ENCODE measurements at regions not wholly inside any gene's neighbourhood (a gene's known extent, or its start where the extent isn't known, plus 50 kb on each side); places are given as distances from the start of the nearest gene placed in this dataset.
"Not testable (repeated sequence)": the region's sequence is repeated elsewhere in the genome, so short reads cannot be mapped to it uniquely, and the experiment has no call there.

- FAIRE-seq; DNase-seq (ENCODE audit: insufficient read length, low spot score): not testable (repeated sequence)
Measured at GRCh38 chrX:124181515-124181914, 150.9 kb upstream of the TEX13D start.

GRCh38 chrX:124190440-124190839, 142.0 kb upstream of the TEX13D start:
- no peak for DNase-seq (ENCODE audit: insufficient read length, low spot score)
- FAIRE-seq = no peak

DNA sequence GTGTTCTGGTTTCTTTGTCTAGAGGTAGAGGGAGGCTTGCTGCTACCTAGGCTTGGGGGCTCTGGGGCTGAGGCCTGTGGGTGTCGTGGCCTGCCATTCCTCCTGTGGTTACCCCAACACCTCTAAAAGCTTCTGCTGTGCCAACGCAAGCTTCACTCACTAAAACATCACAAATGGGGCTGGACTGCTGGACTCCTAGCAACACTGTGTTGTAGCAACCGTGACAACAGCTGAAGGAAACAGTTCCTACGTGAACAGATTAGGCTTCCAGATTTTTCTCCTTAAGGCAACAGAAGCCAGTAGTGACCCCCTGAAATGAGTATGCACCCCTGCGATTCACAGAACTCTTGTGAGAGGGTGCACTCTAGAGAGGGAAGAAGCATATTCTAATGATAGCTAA, 138.3 kb upstream of the TEX13D start:
- DNase-seq (ENCODE audit: insufficient read length, low spot score) (no peak), FAIRE-seq (no peak)

- FAIRE-seq = no peak
- DNase-seq (ENCODE audit: insufficient read length, low spot score) = no peak
Measured at GRCh38 chrX:124194901-124195300, 137.6 kb upstream of the TEX13D start.

- FAIRE-seq (no peak), DNase-seq (ENCODE audit: insufficient read length, low spot score) (no peak)
Measured at GRCh38 chrX:124203311-124203710, 129.1 kb upstream of the TEX13D start.

- FAIRE-seq (no peak), DNase-seq (ENCODE audit: insufficient read length, low spot score) (no peak)
Measured at GRCh38 chrX:124208660-124209059, 123.8 kb upstream of the TEX13D start.

- DNase-seq (ENCODE audit: insufficient read length, low spot score) (no peak), FAIRE-seq (peak; percentile 82)
Measured at GRCh38 chrX:124209792-124210576, 122.5 kb upstream of the TEX13D start.

- DNase-seq (ENCODE audit: insufficient read length, low spot score) = no peak
- peak; percentile 98 for FAIRE-seq
Measured at GRCh38 chrX:124211312-124211942, 121.0 kb upstream of the TEX13D start.

DNA sequence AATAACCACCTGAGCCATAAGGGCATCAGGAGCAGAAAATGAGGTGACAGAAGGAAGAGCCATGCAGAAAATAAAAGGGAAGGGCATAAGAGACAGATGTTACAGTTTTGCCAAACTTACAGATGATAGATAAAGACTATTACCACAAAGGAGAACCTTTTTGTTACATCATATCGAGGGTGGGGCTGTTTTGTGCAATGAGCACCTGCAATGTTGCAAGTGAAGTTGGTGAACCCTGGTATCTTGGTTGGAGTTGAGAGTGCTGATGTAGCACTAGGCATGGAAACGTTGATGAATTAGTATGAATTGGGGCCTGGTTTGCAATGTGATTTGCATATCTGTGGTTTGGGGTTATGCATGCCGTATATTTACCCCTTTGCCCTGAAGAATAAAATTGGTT, 119.8 kb upstream of the TEX13D start:
- FAIRE-seq = peak; percentile 33
- DNase-seq (ENCODE audit: insufficient read length, low spot score) = no peak

- FAIRE-seq = no peak
- DNase-seq (ENCODE audit: insufficient read length, low spot score) = no peak
Measured at GRCh38 chrX:124215786-124216185, 116.7 kb upstream of the TEX13D start.

GRCh38 chrX:124216396-124217115, 115.9 kb upstream of the TEX13D start:
- FAIRE-seq (peak; percentile 94), DNase-seq (ENCODE audit: insufficient read length, low spot score) (no peak)

DNA sequence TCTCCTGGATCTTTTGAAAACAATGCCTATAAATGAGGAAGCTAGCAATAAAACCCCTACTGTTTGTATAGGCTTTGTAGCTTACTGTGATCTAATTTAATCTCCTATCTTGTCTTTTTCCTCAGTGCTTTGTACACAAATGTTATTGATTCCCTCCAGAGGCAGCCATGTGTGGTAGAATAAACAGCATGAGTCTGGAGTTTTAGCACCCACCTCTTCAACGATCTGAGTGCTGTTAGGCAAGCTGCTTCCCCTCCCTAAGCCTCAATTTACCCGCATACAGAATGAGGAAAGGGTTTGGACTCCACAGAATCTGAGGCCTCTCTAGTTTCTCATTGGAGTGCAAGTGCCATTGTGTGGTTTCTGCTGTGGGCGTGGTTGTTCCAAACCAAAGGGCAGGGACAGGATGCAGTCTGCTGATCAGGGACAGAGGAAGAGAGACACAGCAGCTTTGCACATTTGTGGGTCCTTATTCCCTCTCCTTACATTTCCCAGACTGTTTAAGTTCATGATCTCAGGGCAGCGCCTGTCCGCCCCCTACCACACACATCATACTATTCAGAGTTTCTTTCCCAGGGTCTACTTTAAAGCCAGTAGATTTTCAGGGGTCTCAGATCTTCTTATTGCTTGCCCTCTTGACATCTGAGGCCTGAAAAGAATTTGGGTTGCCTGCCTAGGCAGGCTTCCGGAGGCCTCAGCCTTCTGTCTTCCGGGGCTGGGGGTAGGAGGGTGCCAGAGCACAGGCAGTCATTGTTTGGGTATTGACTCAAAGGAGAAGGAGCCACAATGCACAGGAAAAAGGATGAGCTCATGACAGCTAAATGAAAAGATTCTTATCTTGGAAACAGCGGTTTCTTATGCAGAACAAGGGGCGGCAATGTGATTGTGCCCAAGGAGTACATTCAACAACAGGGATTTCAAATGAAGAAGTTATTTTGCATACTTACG, 114.9 kb upstream of the TEX13D start:
- peak; percentile 99 for FAIRE-seq
- DNase-seq (ENCODE audit: insufficient read length, low spot score) = peak; percentile 15

DNA sequence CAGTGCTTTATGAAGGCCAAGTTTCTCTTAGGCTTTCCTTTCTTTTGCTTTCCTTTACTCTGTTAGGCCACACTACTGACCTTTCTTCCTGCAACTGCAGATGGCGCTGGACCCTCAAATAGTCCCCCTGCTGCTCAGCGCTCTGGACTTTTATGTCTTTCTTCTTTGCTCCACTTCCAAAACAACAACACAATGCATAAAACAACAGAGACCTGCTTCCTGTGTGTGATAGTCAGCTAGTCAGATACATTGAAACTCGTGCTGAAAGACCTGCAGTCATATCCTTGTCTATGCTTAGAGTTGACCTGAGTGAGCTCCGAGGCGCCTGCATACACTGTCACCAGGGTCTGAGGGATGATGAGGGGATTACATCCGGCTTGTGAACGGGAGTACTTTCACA, 108.9 kb upstream of the TEX13D start:
- DNase-seq (ENCODE audit: insufficient read length, low spot score) = no peak
- peak; percentile 33 for FAIRE-seq

DNA sequence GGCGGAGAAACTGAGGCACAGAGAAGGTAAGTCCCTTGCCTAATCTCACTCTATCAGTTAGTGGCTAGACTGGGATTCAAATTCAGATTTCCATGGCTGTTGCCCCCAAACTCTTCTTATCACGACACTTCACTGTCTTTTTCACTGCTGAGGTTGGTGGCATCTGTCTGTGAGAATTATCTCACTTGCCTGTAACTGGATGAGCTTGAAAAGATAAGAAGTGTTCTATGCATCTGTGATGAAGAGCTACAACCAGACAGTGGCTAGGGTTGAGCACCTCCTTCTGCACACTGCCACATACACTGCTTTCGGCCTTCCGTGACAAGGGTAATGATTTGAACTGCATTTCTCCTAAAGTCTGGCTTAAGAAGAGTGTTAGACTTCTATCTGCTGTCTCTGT, 107.9 kb upstream of the TEX13D start:
- DNase-seq (ENCODE audit: insufficient read length, low spot score) = no peak
- no peak for FAIRE-seq

- DNase-seq (ENCODE audit: insufficient read length, low spot score) (no peak), FAIRE-seq (peak; percentile 8)
Measured at GRCh38 chrX:124226129-124226528, 106.3 kb upstream of the TEX13D start.

- FAIRE-seq = no peak
Measured at GRCh38 chrX:124228849-124229248, 103.6 kb upstream of the TEX13D start.

GRCh38 chrX:124229374-124229773, 103.1 kb upstream of the TEX13D start:
- DNase-seq (ENCODE audit: insufficient read length, low spot score) = no peak
- no peak for FAIRE-seq

More at GRCh38 chrX:124228849-124229248, 103.6 kb upstream of the TEX13D start:
- no peak for DNase-seq (ENCODE audit: insufficient read length, low spot score)

GRCh38 chrX:124230655-124231450, 101.6 kb upstream of the TEX13D start:
- no peak for FAIRE-seq
- no peak for DNase-seq (ENCODE audit: insufficient read length, low spot score)

DNA sequence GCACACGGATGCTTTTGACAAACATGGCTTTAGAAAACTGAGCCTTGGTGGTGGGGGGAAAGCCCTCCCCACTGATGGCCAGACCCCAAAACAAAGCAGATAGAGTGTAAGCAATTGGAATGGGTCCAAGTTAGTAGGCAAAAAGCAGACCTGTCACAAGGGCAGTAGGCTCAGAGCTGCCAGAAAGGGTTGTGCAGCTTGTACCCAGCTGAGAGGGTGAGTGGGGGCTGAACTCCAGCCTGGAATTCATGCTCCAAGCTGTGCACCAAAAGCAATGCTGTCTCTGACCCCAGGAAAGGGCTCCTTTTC, 101.1 kb upstream of the TEX13D start:
- DNase-seq (ENCODE audit: insufficient read length, low spot score) = no peak
- peak; percentile 37 for FAIRE-seq
